ENCODE measurements at regions not wholly inside any gene's neighbourhood (a gene's known extent, or its start where the extent isn't known, plus 50 kb on each side); places are given as distances from the start of the nearest gene placed in this dataset.

DNA sequence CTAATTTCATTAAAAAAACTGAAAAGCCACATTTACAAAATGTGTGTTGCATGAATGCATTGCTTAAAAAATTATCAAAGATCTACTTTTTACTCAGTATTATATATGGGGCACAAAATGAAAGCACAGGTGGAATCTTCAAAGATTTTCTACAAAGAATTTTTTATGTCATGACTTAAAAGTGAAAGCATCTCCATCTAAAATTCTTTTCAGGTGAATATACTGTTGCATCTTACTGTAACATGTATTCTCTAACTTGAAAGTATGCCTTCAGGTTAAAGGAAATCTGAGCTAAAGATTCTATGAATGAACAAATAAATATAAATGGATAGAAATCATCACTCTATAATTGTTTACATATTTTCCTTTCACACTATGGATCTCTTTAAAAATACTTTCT lies 66.8 kb upstream of the WDR75 start:
- no peak for DNase-seq

DNA sequence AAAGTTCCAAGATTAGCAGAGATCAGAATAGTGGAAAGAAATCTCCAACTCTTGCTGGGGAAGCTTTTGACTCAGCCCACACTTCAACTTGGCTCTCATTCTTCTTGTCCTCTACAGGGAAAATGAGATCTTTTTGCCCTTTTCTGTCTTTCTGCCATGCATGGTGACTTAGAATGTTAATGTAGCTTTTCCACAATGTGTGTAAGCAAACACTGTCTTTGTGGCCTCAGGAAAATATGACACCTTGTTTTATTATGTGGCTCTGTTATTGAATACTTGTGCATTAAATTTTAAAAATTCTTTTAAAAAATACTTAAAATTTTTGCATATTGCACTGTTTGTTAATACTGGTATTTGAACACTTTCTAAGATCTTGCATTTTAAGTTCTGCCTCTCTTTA lies 65.4 kb upstream of the WDR75 start:
- DNase-seq = no peak

DNA sequence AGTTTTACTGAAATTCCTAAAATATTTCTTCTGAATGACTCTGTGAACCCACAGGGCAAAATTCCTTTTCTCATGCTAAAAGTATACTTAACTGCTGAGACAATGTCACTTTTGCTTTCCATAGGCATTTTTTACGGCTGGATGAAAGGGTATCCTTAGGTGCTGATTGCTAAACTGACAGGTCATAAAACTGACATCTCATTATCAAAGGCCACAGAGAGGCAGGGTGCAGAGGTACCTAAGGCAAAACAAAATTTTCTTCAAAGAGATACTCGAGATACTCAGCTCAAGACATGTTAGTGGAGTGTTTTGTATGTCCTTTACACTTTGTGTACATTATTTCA lies 62.0 kb upstream of the WDR75 start:
- DNase-seq = no peak

DNA sequence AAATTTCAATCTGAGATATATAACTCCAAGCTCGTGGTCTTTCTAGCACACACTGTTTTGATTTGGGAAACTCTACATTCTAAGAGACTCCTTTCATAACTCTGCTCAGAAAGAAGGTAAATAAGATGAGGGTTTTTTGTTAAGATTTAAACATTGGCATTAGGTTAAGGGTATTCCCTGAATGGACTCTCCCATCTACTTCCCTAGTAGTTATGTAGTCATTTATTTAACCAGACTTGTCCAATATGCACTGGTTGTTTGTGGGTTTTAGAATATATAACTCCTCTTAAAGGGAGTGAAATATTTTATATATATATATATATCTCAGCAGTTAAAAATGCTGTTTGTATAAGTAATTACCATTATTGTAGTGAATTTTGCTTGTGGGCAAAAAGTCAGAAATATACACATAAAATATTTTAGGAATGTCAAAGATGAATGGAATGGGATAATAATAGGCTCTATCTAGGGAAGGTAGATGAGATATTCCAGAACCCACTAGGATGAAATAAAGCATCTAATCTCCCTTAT lies 61.5 kb upstream of the WDR75 start:
- no peak for DNase-seq

DNA sequence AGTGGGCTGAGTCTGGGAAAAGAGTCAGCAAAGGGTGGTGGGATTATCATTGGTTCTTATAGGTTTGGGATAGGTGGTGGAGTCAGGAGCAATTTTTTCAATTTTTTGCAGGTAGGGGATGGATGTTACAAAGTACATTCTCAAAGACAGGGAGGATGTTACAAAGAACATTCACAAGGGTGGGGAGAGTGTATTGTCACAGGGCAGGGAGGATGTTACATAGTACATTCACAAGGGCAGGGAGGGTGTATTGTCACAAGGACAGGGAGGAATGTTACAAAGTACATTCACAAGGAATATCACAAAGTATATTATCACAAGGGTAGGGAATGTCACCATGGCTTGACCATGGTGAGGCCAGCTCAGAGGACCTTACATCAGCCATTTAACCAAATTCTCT lies 58.6 kb upstream of the WDR75 start:
- no peak for DNase-seq

DNA sequence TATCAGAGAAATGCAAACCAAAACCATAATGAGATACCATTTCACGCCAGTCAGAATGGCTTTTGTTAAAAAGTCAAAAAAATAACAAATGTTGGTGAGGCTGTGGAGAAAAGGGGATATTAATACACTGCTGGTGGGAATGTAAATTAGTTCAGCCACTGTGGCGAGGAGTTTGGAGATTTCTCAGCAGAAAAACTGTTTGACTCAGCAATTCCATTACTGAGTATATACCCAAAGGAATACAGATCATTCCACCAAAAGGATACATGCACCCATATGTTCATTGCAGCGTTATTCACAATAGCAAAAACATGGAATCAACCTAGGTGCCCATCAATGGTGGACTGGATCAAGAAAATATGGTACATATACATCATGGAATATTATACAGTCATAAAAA lies 54.5 kb upstream of the WDR75 start:
- no peak for DNase-seq

DNA sequence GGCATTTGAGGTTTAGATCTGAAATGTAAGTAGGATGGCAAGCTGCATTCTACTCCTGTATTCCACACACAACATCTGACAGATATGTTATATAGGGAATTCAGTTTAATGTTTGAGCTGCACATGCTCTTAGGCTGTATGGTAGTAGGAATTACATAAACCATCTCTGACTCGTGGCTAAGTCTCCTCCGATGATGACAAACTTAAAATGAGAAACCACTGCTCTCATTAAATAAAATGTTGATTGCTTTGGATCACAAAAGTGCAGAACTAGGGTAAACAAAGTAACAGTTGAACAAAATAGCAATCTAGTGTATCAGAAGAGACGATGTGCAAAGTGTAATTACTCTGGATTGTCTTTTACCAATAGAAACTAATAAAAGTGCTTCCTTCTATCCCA lies 50.1 kb upstream of the WDR75 start:
- DNase-seq = no peak

All from NCI-H69 (cell line).